IPS-18c (cell line): ENCODE measurements at regions not wholly inside any gene's neighbourhood (a gene's known extent, or its start where the extent isn't known, plus 50 kb on each side); places are given as distances from the start of the nearest gene placed in this dataset.
"Not testable (repeated sequence)": the region's sequence is repeated elsewhere in the genome, so short reads cannot be mapped to it uniquely, and the experiment has no call there.

Source experiments
- H3K4me3 ChIP-seq: 2 replicates; pipeline ENCODE4 v1.7.0; 2013; ENCODE audit warnings: low read depth, mild to moderate bottlenecking, low read length, moderate library complexity; ENCODE audit not compliant: insufficient read depth
- H3K9me3 ChIP-seq: one replicate; pipeline ENCODE4 v1.6.1; 2013; ENCODE audit warnings: mild to moderate bottlenecking, low read length, moderate library complexity; ENCODE audit not compliant: control insufficient read depth, insufficient read depth

DNA sequence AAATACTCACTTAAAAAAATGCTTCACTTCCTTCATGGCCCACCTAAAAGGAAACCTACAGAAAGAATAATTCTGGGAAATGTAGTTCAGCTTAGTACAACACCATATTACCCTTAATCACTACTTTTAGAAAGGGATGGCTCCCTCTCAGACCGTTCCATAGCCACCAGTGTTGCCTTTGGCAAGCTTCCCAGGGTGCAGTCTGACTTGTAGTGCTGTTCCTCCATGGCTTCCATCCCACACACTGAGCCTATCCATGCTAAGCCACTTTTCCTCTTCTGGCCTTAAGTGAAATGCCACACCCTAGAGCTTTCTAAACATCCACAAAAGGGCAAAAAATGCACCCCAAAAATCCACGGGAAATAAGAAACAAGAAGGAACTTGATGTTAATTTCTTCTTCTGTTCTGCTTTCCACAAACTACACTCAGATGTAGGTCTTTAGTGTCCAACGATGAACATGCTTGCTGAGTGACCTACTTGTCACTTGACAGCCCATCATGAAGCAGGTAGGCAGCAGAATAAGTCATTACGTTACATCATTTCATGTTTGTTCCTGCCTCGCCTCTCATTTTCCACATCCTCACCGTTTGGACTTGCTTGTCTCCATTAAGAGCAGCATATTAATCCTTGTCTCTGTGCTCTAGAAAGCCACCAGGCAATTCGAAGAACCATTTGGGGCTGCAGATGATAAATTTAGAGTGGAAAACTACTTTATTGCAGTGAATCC, 391.1 kb upstream of the GRAMD2B start:
- Histone ChIP-seq H3K4me3 (no peak overlapping the region), H3K9me3 (no peaks in the 10 kb centered on the region)

DNA sequence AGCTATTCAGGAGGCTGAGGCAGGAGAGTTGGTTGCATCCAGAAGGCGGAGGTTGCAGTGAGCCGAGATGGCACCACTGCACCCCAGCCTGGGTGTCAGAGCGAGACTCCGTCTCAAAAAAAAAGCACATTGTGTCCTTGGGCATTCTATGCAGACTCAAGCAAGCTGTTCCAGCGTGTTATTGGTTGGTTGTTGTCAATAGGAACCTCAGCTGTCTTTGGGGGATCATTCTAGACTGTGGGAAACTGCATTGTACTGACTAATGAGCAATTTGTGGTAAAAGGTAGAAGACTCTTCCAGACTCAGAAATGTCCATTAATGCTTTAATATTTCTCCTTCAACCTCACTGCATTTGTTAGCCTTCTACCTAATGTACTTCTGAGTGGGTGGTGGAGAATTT, 379.5 kb upstream of the GRAMD2B start:
- no peak overlapping the region for H3K4me3 ChIP-seq

DNA sequence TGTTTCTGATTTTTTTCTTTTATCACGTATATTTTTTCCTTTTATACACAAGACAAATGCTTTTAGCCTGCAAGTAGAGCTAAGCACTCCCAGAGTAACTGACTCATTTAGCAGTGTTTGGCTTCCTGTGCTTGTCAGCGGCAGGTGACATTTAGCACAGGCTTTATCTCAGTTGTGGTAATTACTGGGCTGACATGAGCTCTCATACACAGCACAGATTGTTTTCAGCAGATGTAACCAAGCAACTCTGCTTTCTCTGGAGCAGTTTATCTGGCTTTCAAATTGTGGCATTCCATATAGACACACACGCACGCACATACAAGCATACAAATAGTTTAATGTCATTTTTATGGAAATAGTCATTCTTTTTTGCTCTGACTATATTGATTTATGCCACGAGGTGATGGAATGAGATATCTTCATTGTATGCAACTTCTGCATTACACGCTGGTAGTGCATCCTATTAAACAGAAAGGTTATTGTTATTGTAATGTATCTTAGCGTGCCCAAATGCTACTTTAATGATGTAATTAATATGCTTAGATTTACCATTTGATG, 379.0 kb upstream of the GRAMD2B start:
- Histone ChIP-seq H3K9me3 (no peaks in the 10 kb centered on the region), H3K4me3 (no peak overlapping the region)

More for the DNA sequence above, 379.5 kb upstream of the GRAMD2B start:
- H3K9me3 ChIP-seq = no peaks in the 10 kb centered on the region

DNA sequence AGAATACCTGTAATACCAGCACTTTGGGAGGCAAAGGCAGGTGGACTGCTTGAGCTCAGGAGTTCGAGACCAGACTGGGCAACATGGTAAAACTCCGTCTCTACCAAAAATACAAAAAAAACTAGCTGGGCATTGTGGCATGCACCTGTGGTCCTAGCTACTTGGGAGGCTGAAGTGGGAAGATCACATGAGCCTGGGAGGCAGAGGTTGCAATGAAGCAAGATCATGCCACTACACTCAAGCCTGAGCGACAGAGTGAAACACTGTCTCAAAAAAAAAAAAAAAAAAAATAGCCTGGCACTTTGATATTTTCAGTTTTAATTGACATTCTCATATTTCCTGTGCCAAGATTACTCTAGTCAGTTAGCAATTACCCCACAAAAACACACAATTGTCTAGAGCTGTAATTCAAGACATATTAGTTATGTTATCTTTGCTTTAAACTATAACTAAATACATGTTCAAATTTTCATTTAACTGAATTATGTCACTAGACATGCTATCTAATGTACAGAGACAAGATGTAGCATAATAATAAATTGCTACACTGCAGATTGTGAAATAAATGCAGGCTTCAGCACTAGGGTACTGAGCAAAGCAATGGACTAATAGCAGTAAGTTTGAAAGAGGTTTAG, 378.2 kb upstream of the GRAMD2B start:
- Histone ChIP-seq H3K4me3 (no peak overlapping the region), H3K9me3 (no peaks in the 10 kb centered on the region)

DNA sequence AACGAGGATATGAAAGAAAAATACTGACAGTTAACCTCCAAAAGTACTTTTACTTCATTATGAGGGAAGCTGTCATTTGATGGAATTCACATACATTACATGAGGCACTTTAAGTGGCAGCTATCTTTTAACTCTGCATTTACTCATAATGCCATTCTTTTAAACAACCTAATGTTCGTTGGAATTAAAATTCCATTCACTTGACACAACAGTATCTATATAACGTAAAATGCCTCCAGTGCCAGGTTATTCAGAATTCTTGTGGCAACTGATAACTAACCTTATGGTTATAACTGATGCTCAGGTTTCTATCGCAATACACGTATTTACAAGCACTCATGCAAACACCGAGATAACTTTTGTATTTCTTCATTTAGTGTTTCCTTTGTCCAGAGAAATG, 376.9 kb upstream of the GRAMD2B start:
- Histone ChIP-seq H3K9me3 (no peaks in the 10 kb centered on the region), H3K4me3 (no peak overlapping the region)

DNA sequence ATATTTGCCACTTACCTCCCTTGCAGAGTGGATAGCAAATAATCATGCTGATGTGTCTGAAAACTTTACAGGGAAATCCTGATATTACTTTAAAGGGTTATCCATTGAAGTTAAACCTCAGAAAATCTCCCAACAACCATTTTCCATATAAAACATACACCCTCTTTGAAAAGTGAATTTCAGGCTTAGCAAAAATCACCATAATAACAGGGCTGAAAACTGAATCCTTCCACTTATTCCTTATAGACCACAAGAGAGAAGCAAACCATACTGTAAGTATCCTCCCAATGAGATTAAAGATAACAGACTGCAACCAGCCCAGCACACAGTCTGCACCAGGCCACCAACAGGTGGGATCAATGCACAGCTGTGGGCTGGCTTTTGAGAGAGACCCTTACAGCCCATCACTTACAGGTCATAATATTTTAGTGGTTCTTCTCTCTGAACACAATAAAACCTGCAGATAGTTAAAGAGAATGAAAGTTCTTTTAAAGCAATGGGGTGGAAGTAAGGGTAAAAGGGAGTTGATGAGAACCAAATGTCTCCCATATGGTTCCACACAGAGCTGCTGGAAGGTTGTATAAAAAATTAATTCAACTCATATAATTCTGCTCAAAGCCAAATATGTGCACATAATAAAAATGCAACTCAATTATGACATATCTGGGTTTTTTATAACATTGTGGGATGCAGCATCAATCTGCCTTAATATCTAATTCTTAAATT, 376.2 kb upstream of the GRAMD2B start:
- H3K9me3 ChIP-seq = no peaks in the 10 kb centered on the region
- H3K4me3 ChIP-seq = no peak overlapping the region

DNA sequence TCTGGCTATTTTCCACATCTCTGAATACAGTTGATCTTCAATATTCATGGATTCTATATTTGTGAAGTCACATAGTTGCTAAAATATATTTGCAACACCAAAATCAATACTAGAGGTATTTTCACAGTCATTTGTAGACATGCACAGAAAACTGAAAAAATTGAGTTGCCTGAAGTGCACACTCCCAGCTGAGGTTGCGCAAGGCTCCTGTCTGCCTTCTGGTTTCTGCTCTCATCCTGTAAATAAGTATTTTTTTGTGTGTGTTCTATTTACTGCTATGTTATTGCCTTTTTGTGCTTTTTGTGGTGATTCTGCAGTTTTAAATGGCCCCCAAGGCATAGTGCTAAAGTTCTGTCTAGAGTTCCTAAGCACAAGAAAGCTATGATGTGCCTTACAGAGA, 371.1 kb upstream of the GRAMD2B start:
- no peaks in the 10 kb centered on the region for H3K9me3 ChIP-seq
- H3K4me3 ChIP-seq = no peak overlapping the region

DNA sequence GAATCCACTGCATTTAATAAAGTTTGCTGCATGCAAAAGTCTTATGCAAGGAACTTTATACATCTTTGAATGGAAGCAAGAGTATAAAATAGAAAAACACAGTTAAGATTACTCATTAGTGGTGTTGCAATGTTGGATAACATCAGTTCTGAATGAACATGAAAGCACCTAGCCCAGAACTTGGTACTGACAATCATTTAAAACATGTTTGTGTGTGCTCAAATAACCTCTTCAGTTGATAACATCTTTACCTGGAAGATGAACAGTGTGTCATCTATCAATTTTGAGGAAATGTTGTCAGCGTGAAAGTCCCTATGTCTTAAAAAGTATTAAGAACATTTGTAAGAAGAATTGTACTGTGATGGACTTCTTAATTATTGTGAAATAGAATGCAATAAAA, 370.4 kb upstream of the GRAMD2B start:
- no peaks in the 10 kb centered on the region for H3K9me3 ChIP-seq
- H3K4me3 ChIP-seq = no peak overlapping the region

DNA sequence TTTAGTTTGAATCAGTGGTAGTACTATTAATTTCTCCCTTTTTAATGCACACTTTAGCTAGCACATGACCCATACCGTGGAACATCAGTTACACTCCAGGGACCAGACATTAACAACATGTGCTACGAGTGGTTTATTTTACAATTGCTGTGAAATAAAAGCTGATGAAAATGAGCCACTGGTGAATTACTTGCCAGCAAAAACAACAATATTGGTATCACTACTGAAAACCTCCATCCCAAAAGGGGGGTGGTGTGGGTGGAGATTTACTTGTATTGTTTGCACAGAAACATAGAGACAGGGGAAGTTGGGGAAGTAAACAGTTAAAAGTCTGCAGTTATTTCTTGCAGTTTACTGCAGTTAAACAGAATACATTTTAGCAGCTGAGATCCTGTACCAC, 369.6 kb upstream of the GRAMD2B start:
- Histone ChIP-seq H3K9me3 (no peaks in the 10 kb centered on the region), H3K4me3 (no peak overlapping the region)

DNA sequence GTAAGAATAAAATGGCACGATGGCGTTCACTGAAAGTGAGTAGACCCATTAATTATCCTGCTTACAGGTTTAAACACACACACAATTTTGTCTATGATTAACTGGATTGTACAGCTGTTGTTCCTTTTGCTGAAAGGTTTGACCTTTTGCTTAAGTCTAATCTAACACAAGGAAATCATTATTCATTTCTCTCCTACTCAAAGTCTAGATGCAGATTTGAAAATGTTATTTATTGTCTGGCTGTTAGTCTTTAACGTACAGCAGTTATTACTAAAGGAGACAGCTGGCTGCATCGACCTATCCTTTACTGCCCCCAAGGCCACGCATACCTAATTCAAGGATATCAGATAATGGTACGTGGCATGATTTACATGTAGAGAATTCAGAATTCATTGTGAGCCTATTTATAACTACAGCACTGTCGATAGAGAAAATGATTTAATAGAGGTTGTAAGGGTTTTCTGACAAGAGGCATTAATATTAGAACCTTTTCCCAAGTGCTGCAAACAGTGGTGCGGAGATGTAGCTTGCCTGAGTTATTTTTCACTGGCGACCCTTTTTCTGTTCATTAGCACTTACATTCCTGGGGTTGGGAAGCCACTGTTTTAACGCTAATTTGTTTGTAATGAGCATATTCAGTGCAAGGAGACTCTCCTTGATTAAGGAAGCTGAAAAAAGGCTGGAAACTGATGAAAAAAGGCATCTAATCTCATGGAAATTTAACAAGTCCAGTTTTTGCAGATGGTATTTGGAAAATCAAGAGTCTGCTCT, 368.4 kb upstream of the GRAMD2B start:
- Histone ChIP-seq H3K9me3 (no peaks in the 10 kb centered on the region), H3K4me3 (no peak overlapping the region)

DNA sequence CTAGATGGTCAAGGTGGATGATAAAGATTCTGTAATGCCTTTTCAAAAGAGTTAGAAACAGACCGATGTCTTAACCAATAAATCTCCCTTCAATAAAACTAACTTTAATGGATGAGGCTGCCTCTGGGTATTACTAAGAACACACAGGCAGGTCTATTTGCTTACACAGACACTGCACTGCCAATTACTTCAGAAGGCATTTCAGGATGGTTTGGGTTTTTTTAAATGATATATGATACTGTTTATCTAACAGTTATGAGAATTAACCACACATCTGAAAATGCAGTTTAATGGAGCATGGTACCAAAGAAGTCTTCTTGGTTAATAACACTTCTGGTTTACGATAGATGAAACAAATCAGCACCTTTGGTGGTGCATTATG, 367.9 kb upstream of the GRAMD2B start:
- H3K4me3 ChIP-seq = no peak overlapping the region
- H3K9me3 ChIP-seq = no peaks in the 10 kb centered on the region

DNA sequence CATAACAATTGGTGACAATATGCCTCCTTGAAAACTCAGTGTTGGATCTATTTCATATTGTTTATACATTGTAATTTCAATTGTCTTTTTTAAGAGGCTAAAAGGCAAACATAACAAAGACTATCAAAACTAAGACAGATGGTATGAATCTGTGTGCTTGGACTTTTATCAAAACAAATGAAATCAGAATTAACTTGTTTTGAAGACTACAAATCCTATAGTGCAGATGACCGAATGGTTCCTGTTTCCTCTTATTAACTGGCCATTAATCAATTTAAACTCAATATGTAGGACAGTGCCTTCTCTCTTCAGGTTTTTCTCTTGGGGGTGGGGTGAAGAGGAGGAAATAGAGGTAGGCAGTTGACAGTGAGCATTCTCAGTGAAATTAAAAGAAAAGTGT, 366.9 kb upstream of the GRAMD2B start:
- Histone ChIP-seq H3K4me3 (no peak overlapping the region), H3K9me3 (no peaks in the 10 kb centered on the region)

DNA sequence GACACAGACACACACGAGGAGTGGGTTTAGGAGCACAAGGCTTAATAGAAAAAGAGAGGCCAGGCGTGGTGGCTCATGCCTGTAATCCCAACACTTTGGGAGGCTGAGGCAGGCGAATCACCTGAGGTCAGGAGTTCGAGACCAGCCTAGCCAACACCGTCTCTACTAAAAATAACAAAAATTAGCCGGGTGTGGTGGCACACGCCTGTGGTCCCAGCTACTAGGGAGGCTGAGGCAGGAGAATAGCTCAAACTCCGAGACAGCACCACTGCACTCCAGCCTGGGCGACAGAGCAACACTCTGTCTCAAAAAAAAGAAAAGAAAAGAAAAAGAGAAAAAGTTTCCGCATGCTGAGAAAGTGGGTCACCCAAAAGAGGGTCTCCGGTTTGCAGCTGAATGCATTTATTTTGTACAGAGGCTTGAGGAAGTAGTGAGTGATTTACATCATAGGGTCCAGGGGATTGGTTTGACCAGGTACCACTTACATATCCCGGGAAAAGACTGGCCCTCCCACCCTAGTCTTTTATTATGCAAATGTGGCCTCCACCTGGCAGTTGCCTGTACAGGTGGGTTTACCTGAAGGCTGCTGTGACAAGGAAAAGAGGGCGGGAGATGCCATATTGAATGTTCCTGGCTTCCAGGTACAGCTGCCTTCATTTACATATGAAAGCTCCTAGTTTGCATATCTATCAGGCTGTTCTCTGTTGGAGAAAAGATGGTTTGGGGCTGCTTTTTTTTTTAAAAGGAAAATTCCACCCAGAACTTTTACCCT, 366.2 kb upstream of the GRAMD2B start:
- Histone ChIP-seq H3K9me3 (no peaks in the 10 kb centered on the region), H3K4me3 (no peak overlapping the region)

DNA sequence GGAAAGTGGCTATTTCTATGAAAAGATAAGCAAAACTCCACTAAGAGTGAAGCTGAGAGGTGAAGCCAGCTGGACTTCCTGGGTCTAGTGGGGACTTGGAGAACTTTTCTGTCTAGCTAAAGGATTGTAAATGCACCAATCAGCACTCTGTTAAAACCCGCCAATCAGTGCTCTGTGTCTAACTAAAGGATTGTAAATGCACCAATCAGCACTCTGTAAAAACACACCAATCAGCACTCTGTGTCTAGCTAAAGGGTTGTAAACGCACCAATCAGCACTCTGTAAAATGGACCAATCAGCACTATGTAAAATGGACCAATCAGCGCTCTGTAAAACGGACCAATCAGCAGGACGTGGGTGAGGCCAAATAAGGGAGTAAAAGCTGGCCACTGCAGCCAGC, 364.8 kb upstream of the GRAMD2B start:
- not testable (repeated sequence) for H3K4me3 ChIP-seq, H3K9me3 ChIP-seq

DNA sequence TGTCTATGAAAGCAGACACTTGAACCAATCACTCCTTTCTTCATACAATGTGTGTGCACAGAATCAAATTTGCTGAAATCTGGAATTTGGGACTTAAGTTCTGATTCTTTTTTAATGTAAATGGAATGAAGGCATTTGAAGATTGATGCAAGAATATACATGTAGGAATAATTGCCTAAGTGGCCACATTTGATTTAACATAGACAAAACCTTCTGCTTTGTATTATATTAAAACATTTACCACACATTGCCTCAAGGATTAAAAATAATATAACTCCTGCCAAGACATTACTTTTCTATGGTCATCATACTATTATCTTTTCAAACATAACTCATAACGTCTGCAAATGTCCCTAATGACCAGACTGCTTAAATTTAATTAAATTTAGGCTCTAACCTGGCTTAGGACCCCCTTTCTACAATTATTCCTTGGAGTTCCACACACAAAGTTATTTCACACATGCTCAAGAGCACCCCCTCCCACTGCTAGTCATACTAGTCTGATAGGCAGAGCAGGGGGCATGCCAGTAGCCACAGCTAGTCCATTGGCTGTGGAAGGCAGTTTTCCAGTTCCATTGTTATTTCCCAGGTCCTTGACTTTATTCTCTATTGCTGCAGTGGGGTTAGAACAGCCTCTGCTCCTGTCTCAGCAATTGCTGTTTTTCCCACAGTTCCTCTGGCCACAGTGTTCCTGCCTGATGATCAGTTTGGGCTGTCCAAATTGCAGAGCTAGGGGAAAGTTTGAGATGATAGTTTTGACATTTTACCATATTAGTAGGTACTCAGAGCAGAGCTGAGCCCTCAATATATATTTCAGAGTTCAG, 360.6 kb upstream of the GRAMD2B start:
- H3K9me3 ChIP-seq = no peaks in the 10 kb centered on the region
- no peak overlapping the region for H3K4me3 ChIP-seq

DNA sequence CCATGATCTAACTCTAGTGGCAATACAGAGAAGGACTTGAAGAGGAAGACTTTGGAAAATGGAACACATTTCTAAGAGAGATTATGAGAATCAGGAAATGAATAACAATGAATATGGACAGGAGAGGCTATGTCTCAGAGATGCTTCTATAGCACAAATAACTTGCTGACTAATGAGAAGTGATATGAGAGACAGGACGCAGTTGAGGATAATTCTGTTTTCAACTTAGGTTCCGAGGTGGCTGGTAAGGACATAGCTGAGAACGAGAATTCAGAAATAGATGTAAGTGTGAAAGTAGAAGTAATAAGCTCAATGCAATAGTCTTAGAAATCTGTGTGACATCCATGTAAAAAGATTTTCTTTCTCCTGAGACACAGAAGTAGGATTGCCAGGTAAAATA, 358.1 kb upstream of the GRAMD2B start:
- H3K9me3 ChIP-seq = no peaks in the 10 kb centered on the region
- no peak overlapping the region for H3K4me3 ChIP-seq
